HCT116 (cell line): ENCODE measurements at regions not wholly inside any gene's neighbourhood (a gene's known extent, or its start where the extent isn't known, plus 50 kb on each side); places are given as distances from the start of the nearest gene placed in this dataset.

Experiments used
- ATAC-seq: fragments of 200-7000 bp; cut with Tn5 transposase; 2 replicates; pipeline ENCODE4 v1.9.1; 2020; ENCODE audit warnings: mild to moderate bottlenecking, moderate library complexity
- BruUV-seq: library from RNA; stranded (reverse); fragments of 400-500 nt; replicated peaks from 2 replicates; lab custom pipeline; 2021; lab: Mats Ljungman, UMichigan
- CTCF ChIA-PET: fragments of 300-600 bp; sonication (Branson Sonifier 250); formaldehyde crosslinking; loops from one replicate; lab custom pipeline; 2021; ENCODE audit warnings: antibody characterized with exemption; lab: Charles Lee
- POLR2A ChIA-PET: fragments of 300-600, 350-600 bp; sonication (Branson Sonifier 250); formaldehyde crosslinking; loops from one replicate; lab custom pipeline; 2021; ENCODE audit warnings: antibody characterized with exemption; lab: Charles Lee
- RAD21 ChIA-PET, 2 experiments: fragments of 300-600 bp; sonication (Branson Sonifier 250); formaldehyde crosslinking; loops; one replicate each; lab custom pipeline; 2023; ENCODE audit warnings: low total read pairs in 2 of 2; ENCODE audit not compliant: uncharacterized antibody in 2 of 2, unreplicated experiment in 2 of 2, low non-redundant PET in 1 of 2; lab: Charles Lee
- DNase-seq: peaks from one replicate; pipeline ENCODE4 v3.0.0-alpha.2; 2010; ENCODE audit warnings: low read depth, low spot score
- H2AFZ ChIP-seq: fragments of 200-600 bp; shearing (Covaris generic), sonication (generic); 2 replicates; pipeline ENCODE4 v1.6.1; 2017; ENCODE audit warnings: low read depth, mixed run types, mixed read lengths, antibody characterized with exemption, low read length; ENCODE audit not compliant: poor library complexity, severe bottlenecking
- H3K27ac ChIP-seq: 2 replicates; pipeline ENCODE4 v1.5.1; 2012; ENCODE audit warnings: low read depth, low read length
- H3K27me3 ChIP-seq: fragments of 200-600 bp; sonication (generic); 2 replicates; pipeline ENCODE4 v1.6.1; 2016; ENCODE audit warnings: mixed run types, low read length, mixed read lengths; ENCODE audit not compliant: insufficient read depth
- H3K36me3 ChIP-seq, 2 experiments: fragments of 200-500 bp in 1 of 2; fragments of 200-600 bp in 1 of 2; sonication (Bioruptor generic) in 1 of 2; sonication (generic) in 1 of 2; 2 replicates each; pipeline versions ENCODE4 v1.5.1 to v1.6.1; 2014 to 2016; ENCODE audit warnings: low read length in 2 of 2, inconsistent platforms in 1 of 2, mixed read lengths in 1 of 2, mixed run types in 1 of 2; ENCODE audit not compliant: insufficient read depth in 2 of 2, control insufficient read depth in 1 of 2
- H3K4me1 ChIP-seq, 2 experiments: fragments of 200-600 bp in 1 of 2; sonication (generic) in 1 of 2; 2 replicates each; pipeline versions ENCODE4 v1.5.1 to v1.6.1; 2012 to 2017; ENCODE audit warnings: low read length in 2 of 2, inconsistent platforms in 1 of 2, mild to moderate bottlenecking in 1 of 2, mixed read lengths in 1 of 2, mixed run types in 1 of 2, moderate library complexity in 1 of 2; ENCODE audit not compliant: insufficient read depth in 2 of 2, control insufficient read depth in 1 of 2
- H3K4me2 ChIP-seq: fragments of 200-600 bp; sonication (generic); 2 replicates; pipeline ENCODE4 v1.6.1; 2017; ENCODE audit warnings: mixed run types, low read length, mixed read lengths
- H3K4me3 ChIP-seq, 2 experiments: fragments of 200-600 bp in 1 of 2; sonication (generic) in 1 of 2; replicated peaks in 1 of 2; 2 replicates each; pipeline ENCODE4 v1.5.1; 2011 to 2016; ENCODE audit warnings: low read length in 2 of 2, control low read depth in 1 of 2, low read depth in 1 of 2, mild to moderate bottlenecking in 1 of 2, mixed read lengths in 1 of 2, mixed run types in 1 of 2
- H3K79me2 ChIP-seq: fragments of 200-600 bp; sonication (generic); 2 replicates; pipeline ENCODE4 v1.6.1; 2017; ENCODE audit warnings: mild to moderate bottlenecking, mixed run types, low read length, moderate library complexity, mixed read lengths; ENCODE audit not compliant: insufficient read depth
- H3K9ac ChIP-seq: fragments of 200-600 bp; sonication (generic); 2 replicates; pipeline ENCODE4 v1.6.1; 2016; ENCODE audit warnings: low read length, mixed read lengths
- H3K9me2 ChIP-seq: fragments of 200-600 bp; sonication (generic), shearing (Covaris generic); 2 replicates; pipeline ENCODE4 v1.6.1; 2017; ENCODE audit warnings: mixed run types, mild to moderate bottlenecking, moderate library complexity; ENCODE audit not compliant: insufficient read depth
- H3K9me3 ChIP-seq, 2 experiments: fragments of 200-500 bp in 1 of 2; fragments of 200-600 bp in 1 of 2; sonication (Bioruptor generic) in 1 of 2; sonication (generic) in 1 of 2; 2 replicates each; pipeline ENCODE4 v1.6.1; 2014 to 2017; ENCODE audit warnings: low read length in 2 of 2, mixed read lengths in 2 of 2, inconsistent platforms in 1 of 2, low read depth in 1 of 2, mild to moderate bottlenecking in 1 of 2, mixed run types in 1 of 2, moderate library complexity in 1 of 2; ENCODE audit not compliant: control insufficient read depth in 1 of 2, insufficient read depth in 1 of 2
- H4K20me1 ChIP-seq: fragments of 200-600 bp; sonication (generic), shearing (Covaris generic); 2 replicates; pipeline ENCODE4 v1.6.1; 2017; ENCODE audit warnings: mixed run types, mild to moderate bottlenecking, moderate library complexity; ENCODE audit not compliant: insufficient read depth
- CEBPB ChIP-seq: IDR thresholded peaks from 2 replicates; pipeline ENCODE4 v1.6.1; 2012; ENCODE audit warnings: low read depth
- EGR1 ChIP-seq: IDR thresholded peaks from 2 replicates; pipeline ENCODE4 v1.6.1; 2012; ENCODE audit warnings: low read depth
- EZH2 ChIP-seq: fragments of 200-600 bp; sonication (generic); IDR thresholded peaks from 2 replicates; pipeline ENCODE4 v1.6.1; 2017; ENCODE audit warnings: antibody characterized with exemption, mixed run types
- FOSL1 ChIP-seq: IDR thresholded peaks from 2 replicates; pipeline ENCODE4 v1.6.1; 2012; ENCODE audit warnings: low read depth
- JUND ChIP-seq: IDR thresholded peaks from 2 replicates; pipeline ENCODE4 v1.6.1; 2012
- POLR2A ChIP-seq: IDR thresholded peaks from 2 replicates; pipeline ENCODE4 v1.7.0; 2011; ENCODE audit warnings: borderline replicate concordance; ENCODE audit not compliant: insufficient read depth, insufficient read length; ENCODE audit errors: extremely low read depth
- RAD21 ChIP-seq: IDR thresholded peaks from 2 replicates; pipeline ENCODE4 v1.6.1; 2012; ENCODE audit warnings: low read depth, mild to moderate bottlenecking
- SRF ChIP-seq: IDR thresholded peaks from 2 replicates; pipeline ENCODE4 v1.6.1; 2012; ENCODE audit warnings: low read depth
- YY1 ChIP-seq: IDR thresholded peaks from 2 replicates; pipeline ENCODE4 v1.6.1; 2011; ENCODE audit warnings: low read length, low read depth, moderate library complexity, mild to moderate bottlenecking; ENCODE audit not compliant: insufficient replicate concordance; ENCODE audit errors: extremely low read depth
- intact Hi-C: fragments of 100-400 bp; cut with micrococcal nuclease; formaldehyde crosslinking; loops from 2 replicates; pipeline ENCODE4 v1.10.0; 2022
- TF ChIP-seq, protein P1 (sequence below), 3 experiments: fragments of 200-600 bp in 1 of 3; sonication (generic) in 1 of 3; IDR thresholded peaks in 2 of 3; conservative IDR thresholded peaks in 1 of 3; 2 replicates each; pipeline ENCODE4 v1.5.1; 2012 to 2017; ENCODE audit warnings: low read depth in 2 of 3, low read length in 2 of 3, antibody characterized with exemption in 1 of 3, borderline replicate concordance in 1 of 3, control low read depth in 1 of 3, mild to moderate bottlenecking in 1 of 3, mixed read lengths in 1 of 3, mixed run types in 1 of 3, moderate library complexity in 1 of 3; ENCODE audit not compliant: insufficient read depth in 1 of 3
- TF ChIP-seq, protein P2 (sequence below): IDR thresholded peaks from 2 replicates; pipeline ENCODE4 v1.6.1; 2011; ENCODE audit warnings: mild to moderate bottlenecking, low read length, moderate library complexity; ENCODE audit not compliant: insufficient replicate concordance; ENCODE audit errors: extremely low read depth
- TF ChIP-seq, protein P3 (sequence below): IDR thresholded peaks from 2 replicates; pipeline ENCODE4 v1.6.1; 2012; ENCODE audit warnings: low read depth
- TF ChIP-seq, protein P4 (sequence below): IDR thresholded peaks from 2 replicates; pipeline ENCODE4 v1.6.1; 2012
- TF ChIP-seq, protein P5 (sequence below): IDR thresholded peaks from 2 replicates; pipeline ENCODE4 v1.6.1; 2012

DNA sequence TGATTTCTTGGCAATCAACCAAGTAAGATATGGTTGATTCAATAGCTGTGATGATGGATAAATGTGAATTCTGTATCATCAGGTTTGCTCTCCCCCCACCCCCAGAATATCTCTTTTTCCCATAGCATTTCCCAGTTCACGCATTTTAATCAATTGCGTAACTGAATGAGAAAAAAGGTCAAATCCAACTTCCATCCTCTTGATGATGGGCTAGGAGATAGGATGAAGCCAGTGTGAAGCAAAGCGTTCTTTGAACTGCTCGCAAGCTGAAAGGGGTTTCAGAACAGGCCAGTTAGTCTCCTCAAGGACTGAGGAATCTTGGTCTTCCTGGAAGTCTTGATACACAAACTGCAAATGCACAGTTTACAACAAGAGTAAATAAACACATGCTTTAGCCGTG is 94.5 kb upstream of the ARMC3 start:
- intact Hi-C loops: no loop called here
- Histone ChIP-seq H3K4me3 (no peak overlapping the region), H3K4me2 (no peak overlapping the region), H2AFZ (no peak overlapping the region), H3K27ac (no peak overlapping the region), H3K9ac (no peak overlapping the region), H4K20me1 (no peaks in the 10 kb centered on the region), H3K36me3 (no peaks in the 10 kb centered on the region), H3K4me1 (no peaks in the 10 kb centered on the region), H3K9me3 (no peaks in the 10 kb centered on the region), H3K27me3 (no peaks in the 10 kb centered on the region), H3K79me2 (no peaks in the 10 kb centered on the region)
- ATAC-seq: no peak
- RAD21 ChIA-PET: no interaction called here
- POLR2A ChIA-PET: no interaction called here
- TF ChIP-seq, protein P1, sequence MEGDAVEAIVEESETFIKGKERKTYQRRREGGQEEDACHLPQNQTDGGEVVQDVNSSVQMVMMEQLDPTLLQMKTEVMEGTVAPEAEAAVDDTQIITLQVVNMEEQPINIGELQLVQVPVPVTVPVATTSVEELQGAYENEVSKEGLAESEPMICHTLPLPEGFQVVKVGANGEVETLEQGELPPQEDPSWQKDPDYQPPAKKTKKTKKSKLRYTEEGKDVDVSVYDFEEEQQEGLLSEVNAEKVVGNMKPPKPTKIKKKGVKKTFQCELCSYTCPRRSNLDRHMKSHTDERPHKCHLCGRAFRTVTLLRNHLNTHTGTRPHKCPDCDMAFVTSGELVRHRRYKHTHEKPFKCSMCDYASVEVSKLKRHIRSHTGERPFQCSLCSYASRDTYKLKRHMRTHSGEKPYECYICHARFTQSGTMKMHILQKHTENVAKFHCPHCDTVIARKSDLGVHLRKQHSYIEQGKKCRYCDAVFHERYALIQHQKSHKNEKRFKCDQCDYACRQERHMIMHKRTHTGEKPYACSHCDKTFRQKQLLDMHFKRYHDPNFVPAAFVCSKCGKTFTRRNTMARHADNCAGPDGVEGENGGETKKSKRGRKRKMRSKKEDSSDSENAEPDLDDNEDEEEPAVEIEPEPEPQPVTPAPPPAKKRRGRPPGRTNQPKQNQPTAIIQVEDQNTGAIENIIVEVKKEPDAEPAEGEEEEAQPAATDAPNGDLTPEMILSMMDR (IDR thresholded peaks at IDR 0.05 in 2 of 3, conservative IDR thresholded peaks at IDR 0.05 in 1 of 3; ENCODE audit: borderline replicate concordance in 1 of 3, insufficient read depth in 1 of 3, low read depth in 2 of 3, low read length in 2 of 3): no peak
- no peak for TF ChIP-seq JUND
- no peak for TF ChIP-seq YY1
- no peak for TF ChIP-seq SRF
- TF ChIP-seq, protein P2, sequence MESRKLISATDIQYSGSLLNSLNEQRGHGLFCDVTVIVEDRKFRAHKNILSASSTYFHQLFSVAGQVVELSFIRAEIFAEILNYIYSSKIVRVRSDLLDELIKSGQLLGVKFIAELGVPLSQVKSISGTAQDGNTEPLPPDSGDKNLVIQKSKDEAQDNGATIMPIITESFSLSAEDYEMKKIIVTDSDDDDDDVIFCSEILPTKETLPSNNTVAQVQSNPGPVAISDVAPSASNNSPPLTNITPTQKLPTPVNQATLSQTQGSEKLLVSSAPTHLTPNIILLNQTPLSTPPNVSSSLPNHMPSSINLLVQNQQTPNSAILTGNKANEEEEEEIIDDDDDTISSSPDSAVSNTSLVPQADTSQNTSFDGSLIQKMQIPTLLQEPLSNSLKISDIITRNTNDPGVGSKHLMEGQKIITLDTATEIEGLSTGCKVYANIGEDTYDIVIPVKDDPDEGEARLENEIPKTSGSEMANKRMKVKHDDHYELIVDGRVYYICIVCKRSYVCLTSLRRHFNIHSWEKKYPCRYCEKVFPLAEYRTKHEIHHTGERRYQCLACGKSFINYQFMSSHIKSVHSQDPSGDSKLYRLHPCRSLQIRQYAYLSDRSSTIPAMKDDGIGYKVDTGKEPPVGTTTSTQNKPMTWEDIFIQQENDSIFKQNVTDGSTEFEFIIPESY: no peak
- no peak for TF ChIP-seq FOSL1
- no peak for TF ChIP-seq EZH2
- no peak for TF ChIP-seq EGR1
- no peak for TF ChIP-seq RAD21
- TF ChIP-seq, protein P3, sequence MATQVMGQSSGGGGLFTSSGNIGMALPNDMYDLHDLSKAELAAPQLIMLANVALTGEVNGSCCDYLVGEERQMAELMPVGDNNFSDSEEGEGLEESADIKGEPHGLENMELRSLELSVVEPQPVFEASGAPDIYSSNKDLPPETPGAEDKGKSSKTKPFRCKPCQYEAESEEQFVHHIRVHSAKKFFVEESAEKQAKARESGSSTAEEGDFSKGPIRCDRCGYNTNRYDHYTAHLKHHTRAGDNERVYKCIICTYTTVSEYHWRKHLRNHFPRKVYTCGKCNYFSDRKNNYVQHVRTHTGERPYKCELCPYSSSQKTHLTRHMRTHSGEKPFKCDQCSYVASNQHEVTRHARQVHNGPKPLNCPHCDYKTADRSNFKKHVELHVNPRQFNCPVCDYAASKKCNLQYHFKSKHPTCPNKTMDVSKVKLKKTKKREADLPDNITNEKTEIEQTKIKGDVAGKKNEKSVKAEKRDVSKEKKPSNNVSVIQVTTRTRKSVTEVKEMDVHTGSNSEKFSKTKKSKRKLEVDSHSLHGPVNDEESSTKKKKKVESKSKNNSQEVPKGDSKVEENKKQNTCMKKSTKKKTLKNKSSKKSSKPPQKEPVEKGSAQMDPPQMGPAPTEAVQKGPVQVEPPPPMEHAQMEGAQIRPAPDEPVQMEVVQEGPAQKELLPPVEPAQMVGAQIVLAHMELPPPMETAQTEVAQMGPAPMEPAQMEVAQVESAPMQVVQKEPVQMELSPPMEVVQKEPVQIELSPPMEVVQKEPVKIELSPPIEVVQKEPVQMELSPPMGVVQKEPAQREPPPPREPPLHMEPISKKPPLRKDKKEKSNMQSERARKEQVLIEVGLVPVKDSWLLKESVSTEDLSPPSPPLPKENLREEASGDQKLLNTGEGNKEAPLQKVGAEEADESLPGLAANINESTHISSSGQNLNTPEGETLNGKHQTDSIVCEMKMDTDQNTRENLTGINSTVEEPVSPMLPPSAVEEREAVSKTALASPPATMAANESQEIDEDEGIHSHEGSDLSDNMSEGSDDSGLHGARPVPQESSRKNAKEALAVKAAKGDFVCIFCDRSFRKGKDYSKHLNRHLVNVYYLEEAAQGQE: no peak
- TF ChIP-seq, protein P4, sequence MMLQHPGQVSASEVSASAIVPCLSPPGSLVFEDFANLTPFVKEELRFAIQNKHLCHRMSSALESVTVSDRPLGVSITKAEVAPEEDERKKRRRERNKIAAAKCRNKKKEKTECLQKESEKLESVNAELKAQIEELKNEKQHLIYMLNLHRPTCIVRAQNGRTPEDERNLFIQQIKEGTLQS: no peak
- TF ChIP-seq CEBPB: no peak
- TF ChIP-seq, protein P5, sequence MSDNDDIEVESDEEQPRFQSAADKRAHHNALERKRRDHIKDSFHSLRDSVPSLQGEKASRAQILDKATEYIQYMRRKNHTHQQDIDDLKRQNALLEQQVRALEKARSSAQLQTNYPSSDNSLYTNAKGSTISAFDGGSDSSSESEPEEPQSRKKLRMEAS: no peak
- TF ChIP-seq POLR2A: no peak
- TF ChIP-seq, all 23 proteins: peak for 0
- no TSS peak for BruUV-seq
- no peaks in the 10 kb centered on the region for H3K9me2 ChIP-seq
- no peak for DNase-seq
- CTCF ChIA-PET: no interaction called here
